Small intestine (tissue), 7 donors: ENCODE measurements at regions not wholly inside any gene's neighbourhood (a gene's known extent, or its start where the extent isn't known, plus 50 kb on each side); places are given as distances from the start of the nearest gene placed in this dataset.

ENCODE experiments used
- DNase-seq, 2 donors: peaks; one replicate each; pipeline versions ENCODE4 v3.0.0 to v3.0.0-alpha.2; 2013
- FAIRE-seq: peaks from 2 replicates; lab custom pipeline; 2012; peaks lifted over from hg19 to GRCh38; lab: Jason Lieb, UNC
- H3K27ac ChIP-seq, 3 donors: one replicate each; pipeline ENCODE4 v1.5.1; 2013; ENCODE audit warnings: low read length in 2 of 3, mild to moderate bottlenecking in 2 of 3, control low read depth in 1 of 3, inconsistent platforms in 1 of 3, low read depth in 1 of 3, moderate library complexity in 1 of 3
- H3K27me3 ChIP-seq, 3 donors: one replicate each; pipeline ENCODE4 v1.6.1; 2013; ENCODE audit warnings: low read length in 3 of 3, inconsistent platforms in 1 of 3; ENCODE audit not compliant: control insufficient read depth in 3 of 3, insufficient read depth in 3 of 3
- H3K36me3 ChIP-seq, 3 donors: one replicate each; pipeline ENCODE4 v1.6.1; 2013; ENCODE audit warnings: low read length in 3 of 3, inconsistent platforms in 1 of 3, low read depth in 1 of 3, mild to moderate bottlenecking in 1 of 3, moderate library complexity in 1 of 3; ENCODE audit not compliant: control insufficient read depth in 3 of 3, insufficient read depth in 2 of 3
- H3K4me1 ChIP-seq, 3 donors: one replicate each; pipeline ENCODE4 v1.6.1; 2013; ENCODE audit warnings: low read length in 2 of 3, inconsistent platforms in 1 of 3, low read depth in 1 of 3, mild to moderate bottlenecking in 1 of 3, moderate library complexity in 1 of 3; ENCODE audit not compliant: control insufficient read depth in 3 of 3, insufficient read depth in 2 of 3
- H3K4me3 ChIP-seq, 3 donors: one replicate each; pipeline ENCODE4 v1.5.1; 2013; ENCODE audit warnings: low read length in 3 of 3, control low read depth in 1 of 3, inconsistent platforms in 1 of 3, low read depth in 1 of 3, mild to moderate bottlenecking in 1 of 3, moderate library complexity in 1 of 3
- H3K9me3 ChIP-seq, 2 donors: one replicate each; pipeline ENCODE4 v1.6.1; 2013; ENCODE audit warnings: low read depth in 1 of 2, low read length in 1 of 2; ENCODE audit not compliant: control insufficient read depth in 2 of 2, insufficient read depth in 1 of 2
- WGBS, 3 donors: extraction: QIAGEN DNeasy Blood & Tissue Kit; methylation state at CpG; one replicate each; pipeline ENCODE4 v1.1.7; 2013; 5-methylcytosine and 5-hydroxymethylcytosine counted together
- donor health status: healthy with polysubstance abuse.
- donor health status: control.
- donor health status: control.
- donor health status: Bipolar disorder and iron deficiency.
- donor health status: healthy.

GRCh38 chr7:16317406-16317805 lies 103.9 kb downstream of the CRPPA start:
- H3K4me1 ChIP-seq, result no peaks in the 10 kb centered on the region
- 46 to 83% (median 75%) methylated on average over 1 of the region's 1 CpG for WGBS, 3 donors
- no peak for FAIRE-seq
- no peaks in the 10 kb centered on the region for H3K9me3 ChIP-seq
- H3K27ac ChIP-seq, result no peak overlapping the region
- H3K36me3 ChIP-seq, result no peaks in the 10 kb centered on the region
- H3K4me3 ChIP-seq, result no peak overlapping the region
- no peaks in the 10 kb centered on the region for H3K27me3 ChIP-seq
- DNase-seq, result no peak

GRCh38 chr7:16315280-16315679 lies 106.1 kb downstream of the CRPPA start:
- WGBS, 3 donors, result 63 to 82% (median 80%) methylated on average over 3 of the region's 3 CpGs
- DNase-seq (no peak), FAIRE-seq (no peak)

GRCh38 chr7:16309129-16309528 lies 112.2 kb downstream of the CRPPA start:
- H3K4me1 ChIP-seq, result no peaks in the 10 kb centered on the region
- H3K4me3 ChIP-seq, result no peak overlapping the region
- DNase-seq (no peak), FAIRE-seq (no peak)
- WGBS, 3 donors, result 95 to 98% (median 97%) methylated on average over 2 of the region's 2 CpGs
- no peaks in the 10 kb centered on the region for H3K27me3 ChIP-seq
- no peaks in the 10 kb centered on the region for H3K9me3 ChIP-seq
- H3K27ac ChIP-seq, result no peak overlapping the region
- no peaks in the 10 kb centered on the region for H3K36me3 ChIP-seq

More at GRCh38 chr7:16315280-16315679, 106.1 kb downstream of the CRPPA start:
- Histone ChIP-seq H3K27ac (no peak overlapping the region), H3K4me3 (no peak overlapping the region), H3K9me3 (no peaks in the 10 kb centered on the region), H3K27me3 (no peaks in the 10 kb centered on the region), H3K36me3 (no peaks in the 10 kb centered on the region), H3K4me1 (no peaks in the 10 kb centered on the region)

GRCh38 chr7:16301291-16301690 lies 120.0 kb downstream of the CRPPA start:
- no peaks in the 10 kb centered on the region for H3K4me1 ChIP-seq
- H3K9me3 ChIP-seq, result no peaks in the 10 kb centered on the region
- DNase-seq (no peak), FAIRE-seq (no peak)
- H3K36me3 ChIP-seq, result no peaks in the 10 kb centered on the region
- no peaks in the 10 kb centered on the region for H3K27me3 ChIP-seq
- H3K4me3 ChIP-seq, result no peak overlapping the region
- 59 to 84% (median 74%) methylated on average over 4 of the region's 4 CpGs for WGBS, 3 donors
- no peak overlapping the region for H3K27ac ChIP-seq

GRCh38 chr7:16300361-16300895 lies 120.9 kb downstream of the CRPPA start:
- no peak for DNase-seq

DNA sequence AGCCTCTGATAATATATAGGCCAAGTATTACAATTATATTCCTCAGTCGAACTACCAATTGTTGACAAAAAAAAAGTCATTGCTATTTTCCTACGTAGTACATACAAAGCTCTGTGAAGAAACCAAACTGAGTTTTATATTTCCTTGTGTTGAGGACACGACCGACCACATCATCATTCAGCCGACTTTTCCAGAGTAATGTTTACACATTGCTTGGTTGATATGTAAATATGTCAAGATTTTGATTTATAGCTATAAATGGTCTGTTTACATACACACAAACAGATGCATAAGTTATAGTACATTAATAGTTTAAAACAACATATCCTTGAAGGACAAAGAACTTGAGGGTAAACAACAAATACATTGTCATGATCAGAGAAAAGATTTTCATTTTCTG lies 121.5 kb downstream of the CRPPA start:
- FAIRE-seq (no peak), DNase-seq (no peak)
- Histone ChIP-seq H3K4me1 (no peaks in the 10 kb centered on the region), H3K27me3 (no peaks in the 10 kb centered on the region), H3K9me3 (no peaks in the 10 kb centered on the region), H3K36me3 (no peaks in the 10 kb centered on the region), H3K27ac (no peak overlapping the region), H3K4me3 (no peak overlapping the region)
- WGBS, 3 donors, result 56 to 70% (median 68%) methylated on average over 5 of the region's 5 CpGs

More at GRCh38 chr7:16300361-16300895, 120.9 kb downstream of the CRPPA start:
- Histone ChIP-seq H3K4me3 (no peak overlapping the region), H3K27ac (no peak overlapping the region), H3K9me3 (no peaks in the 10 kb centered on the region), H3K4me1 (no peaks in the 10 kb centered on the region), H3K27me3 (no peaks in the 10 kb centered on the region), H3K36me3 (no peaks in the 10 kb centered on the region)
- WGBS, 3 donors, result 63 to 92% (median 77%) methylated on average over 3 of the region's 3 CpGs
- no peak for FAIRE-seq

DNA sequence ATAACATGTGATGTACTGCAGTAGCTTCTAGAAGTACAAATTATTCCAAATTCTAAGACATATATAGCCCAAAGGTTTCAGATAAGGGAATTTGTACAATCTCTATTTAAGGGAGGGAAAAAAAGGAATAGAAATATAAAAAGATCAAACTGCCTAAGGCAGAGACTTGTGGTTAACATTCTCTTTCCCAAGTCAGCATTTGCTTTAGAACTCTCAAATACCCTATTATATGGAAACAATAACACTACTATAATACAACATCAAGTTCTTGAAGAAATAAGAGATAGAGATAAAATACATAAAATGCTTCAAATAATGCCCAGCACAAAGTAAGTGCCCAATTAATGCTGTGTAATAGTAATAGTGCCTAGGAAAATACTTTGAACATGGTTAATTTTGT lies 123.1 kb downstream of the CRPPA start:
- Histone ChIP-seq H3K27me3 (no peaks in the 10 kb centered on the region), H3K9me3 (no peaks in the 10 kb centered on the region), H3K27ac (no peak overlapping the region), H3K4me1 (no peaks in the 10 kb centered on the region), H3K4me3 (no peak overlapping the region), H3K36me3 (no peaks in the 10 kb centered on the region)
- DNase-seq, result no peak
- FAIRE-seq, result no peak

DNA sequence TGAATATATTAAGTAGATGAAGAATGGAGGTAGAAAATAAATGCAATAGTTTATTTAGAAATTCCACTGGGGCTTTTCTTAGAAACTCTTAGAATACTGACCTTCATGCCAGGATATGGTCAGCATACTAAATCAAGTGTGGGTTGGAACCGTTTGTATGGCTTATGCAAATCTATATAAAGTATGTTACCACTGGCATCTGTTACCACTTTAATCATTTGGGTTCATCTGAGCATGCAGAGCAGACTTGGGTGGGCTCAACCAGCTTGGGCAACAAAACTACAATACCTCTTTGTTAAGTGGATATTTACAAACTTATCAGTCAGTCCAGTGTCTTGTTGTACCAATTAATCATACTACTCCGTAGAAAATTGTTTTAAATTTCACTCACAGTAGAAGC lies 125.8 kb downstream of the CRPPA start:
- H3K9me3 ChIP-seq, result no peaks in the 10 kb centered on the region
- DNase-seq (no peak), FAIRE-seq (no peak)
- no peaks in the 10 kb centered on the region for H3K27me3 ChIP-seq
- no peaks in the 10 kb centered on the region for H3K4me1 ChIP-seq
- no peak overlapping the region for H3K27ac ChIP-seq
- H3K36me3 ChIP-seq, result no peaks in the 10 kb centered on the region
- 37 to 52% (median 40%) methylated on average over 2 of the region's 2 CpGs for WGBS, 3 donors
- no peak overlapping the region for H3K4me3 ChIP-seq
